ENCODE measurements at regions not wholly inside any gene's neighbourhood (a gene's known extent, or its start where the extent isn't known, plus 50 kb on each side); places are given as distances from the start of the nearest gene placed in this dataset.

DNA sequence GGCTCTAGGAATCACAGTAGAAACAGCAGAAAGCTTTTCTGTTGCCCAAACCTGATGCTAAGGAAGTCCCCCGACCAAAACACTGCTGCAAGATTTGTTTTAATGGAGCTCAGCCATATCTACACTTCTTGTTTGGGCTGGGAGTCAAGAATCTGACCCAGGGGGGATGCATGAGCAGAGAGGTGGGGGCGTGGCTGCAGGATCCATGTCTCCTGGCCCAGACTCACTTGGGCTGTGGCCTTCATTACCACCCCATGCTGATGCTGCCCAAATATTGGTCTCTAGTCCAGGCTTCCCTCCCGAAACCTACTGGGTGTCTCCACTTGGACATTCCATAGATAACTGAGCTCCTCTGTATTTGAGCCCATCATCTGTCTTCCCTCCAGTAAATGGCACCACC is 361.5 kb upstream of the LARGE1 start:
- Histone ChIP-seq H4K20me1 (ENCODE audit: control insufficient read depth, extremely low read depth, insufficient read depth, low read length) (no peaks in the 10 kb centered on the region), H3K9ac (ENCODE audit: control insufficient read depth, extremely low read depth, insufficient read depth, low read length) (no peak overlapping the region), H3K4me1 (ENCODE audit: control insufficient read depth, extremely low read depth, insufficient read depth, low read length) (no peaks in the 10 kb centered on the region), H3K4me3 (ENCODE audit: control insufficient read depth in 2 of 3, extremely low read depth in 1 of 3, insufficient read depth in 2 of 3, low read depth in 1 of 3, low read length in 3 of 3) (no peak overlapping the region), H3K9me1 (ENCODE audit: control insufficient read depth, extremely low read depth, insufficient read depth, low read length) (no peaks in the 10 kb centered on the region), H3K9me3 (ENCODE audit: control insufficient read depth, low read depth, low read length) (no peaks in the 10 kb centered on the region), H3K27me3 (ENCODE audit: control insufficient read depth, extremely low read depth, insufficient read depth, low read length) (no peaks in the 10 kb centered on the region), H3K36me3 (ENCODE audit: control insufficient read depth in 2 of 2, extremely low read depth in 1 of 2, insufficient read depth in 2 of 2, low read length in 2 of 2) (no peaks in the 10 kb centered on the region), H2AFZ (ENCODE audit: control insufficient read depth, low read length) (no peak overlapping the region), H3K4me2 (ENCODE audit: control insufficient read depth, extremely low read depth, insufficient read depth, low read depth, low read length) (no peak overlapping the region), H3K27ac (ENCODE audit: control insufficient read depth, insufficient read depth, low read length) (no peak overlapping the region), H3K79me2 (ENCODE audit: control insufficient read depth, insufficient read depth, low read length) (no peaks in the 10 kb centered on the region)
- dilution Hi-C loops (cut with MboI; ENCODE audit: extremely low pct_ligation_motif_present, low sequenced_read_pairs) = no loop called here
- FAIRE-seq (no peak), DNase-seq (ENCODE audit: low read depth, low spot score) (no peak)
- TF ChIP-seq CTCF (optimal IDR thresholded peaks at IDR 0.05 in 1 of 3, IDR thresholded peaks at IDR 0.05 in 1 of 3, conservative IDR thresholded peaks at IDR 0.05 in 1 of 3; ENCODE audit: extremely low read depth in 1 of 3, insufficient read depth in 2 of 3, low read length in 3 of 3) (no peak), EZH2 (IDR thresholded peaks at IDR 0.05; ENCODE audit: low read length) (no peak)

DNA sequence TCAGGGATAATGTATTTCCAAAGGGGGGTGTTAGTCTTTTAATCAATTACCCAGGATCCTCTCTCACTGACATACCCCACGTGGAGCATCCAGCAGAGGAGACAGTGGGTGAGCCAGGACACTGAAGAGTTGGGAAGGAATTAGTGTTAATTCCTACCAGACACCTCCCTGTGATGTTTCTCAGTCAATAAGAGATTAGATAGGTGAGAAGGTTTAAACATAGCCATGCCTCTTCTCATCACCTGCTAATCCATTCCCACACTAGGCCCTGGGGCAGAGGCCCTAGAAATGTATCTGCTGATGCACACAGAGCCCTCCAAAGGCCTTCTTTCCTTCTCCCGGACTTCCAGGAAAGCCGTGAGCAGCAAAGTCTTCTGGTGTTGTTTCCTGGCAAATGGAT is 363.6 kb upstream of the LARGE1 start:
- H3K9me1 ChIP-seq (ENCODE audit: control insufficient read depth, extremely low read depth, insufficient read depth, low read length) = no peaks in the 10 kb centered on the region
- no peak overlapping the region for H3K4me2 ChIP-seq (ENCODE audit: control insufficient read depth, extremely low read depth, insufficient read depth, low read depth, low read length)
- no peaks in the 10 kb centered on the region for H4K20me1 ChIP-seq (ENCODE audit: control insufficient read depth, extremely low read depth, insufficient read depth, low read length)
- no peak overlapping the region for H3K27ac ChIP-seq (ENCODE audit: control insufficient read depth, insufficient read depth, low read length)
- no peaks in the 10 kb centered on the region for H3K36me3 ChIP-seq (ENCODE audit: control insufficient read depth in 2 of 2, extremely low read depth in 1 of 2, insufficient read depth in 2 of 2, low read length in 2 of 2)
- dilution Hi-C loops (cut with MboI; ENCODE audit: extremely low pct_ligation_motif_present, low sequenced_read_pairs) = no loop called here
- FAIRE-seq (no peak), DNase-seq (ENCODE audit: low read depth, low spot score) (no peak)
- no peaks in the 10 kb centered on the region for H3K9me3 ChIP-seq (ENCODE audit: control insufficient read depth, low read depth, low read length)
- H3K4me1 ChIP-seq (ENCODE audit: control insufficient read depth, extremely low read depth, insufficient read depth, low read length) = no peaks in the 10 kb centered on the region
- no peak for TF ChIP-seq EZH2 (IDR thresholded peaks at IDR 0.05; ENCODE audit: low read length)
- no peak for TF ChIP-seq CTCF (optimal IDR thresholded peaks at IDR 0.05 in 1 of 3, IDR thresholded peaks at IDR 0.05 in 1 of 3, conservative IDR thresholded peaks at IDR 0.05 in 1 of 3; ENCODE audit: extremely low read depth in 1 of 3, insufficient read depth in 2 of 3, low read length in 3 of 3)
- H2AFZ ChIP-seq (ENCODE audit: control insufficient read depth, low read length) = no peak overlapping the region
- H3K4me3 ChIP-seq (ENCODE audit: control insufficient read depth in 2 of 3, extremely low read depth in 1 of 3, insufficient read depth in 2 of 3, low read depth in 1 of 3, low read length in 3 of 3) = no peak overlapping the region
- no peak overlapping the region for H3K9ac ChIP-seq (ENCODE audit: control insufficient read depth, extremely low read depth, insufficient read depth, low read length)
- no peaks in the 10 kb centered on the region for H3K27me3 ChIP-seq (ENCODE audit: control insufficient read depth, extremely low read depth, insufficient read depth, low read length)
- no peaks in the 10 kb centered on the region for H3K79me2 ChIP-seq (ENCODE audit: control insufficient read depth, insufficient read depth, low read length)

All from keratinocyte (primary cell).